Vagina (tissue), 2 donors: ENCODE measurements at regions not wholly inside any gene's neighbourhood (a gene's known extent, or its start where the extent isn't known, plus 50 kb on each side); places are given as distances from the start of the nearest gene placed in this dataset.

Experiments
- DNase-seq, 2 donors: peaks; one replicate each; pipeline ENCODE4 v3.0.0-alpha.2; 2017; ENCODE audit errors: extremely low spot score in 2 of 2
- H3K27ac ChIP-seq: fragments of 200-600 bp; sonication (generic); one replicate; pipeline ENCODE4 v1.5.1; 2019
- H3K27me3 ChIP-seq: fragments of 200-600 bp; sonication (generic); one replicate; pipeline ENCODE4 v1.5.1; 2019
- H3K36me3 ChIP-seq, 2 donors: fragments of 200-600 bp; sonication (generic); one replicate each; pipeline ENCODE4 v1.5.1; 2017 to 2019
- H3K4me1 ChIP-seq: fragments of 200-600 bp; sonication (generic); one replicate; pipeline ENCODE4 v1.5.1; 2019
- H3K4me3 ChIP-seq, 2 donors: fragments of 200-600 bp; sonication (generic); 1 replicate in 1 of 2; 2 replicates in 1 of 2; pipeline ENCODE4 v1.5.1; 2016 to 2019
- H3K9me3 ChIP-seq: fragments of 200-600 bp; sonication (generic); one replicate; pipeline ENCODE4 v1.5.1; 2019
- CTCF ChIP-seq, 3 experiments: fragments of 450-650 bp in 2 of 3; fragments of 200-600 bp in 1 of 3; sonication (generic) in 1 of 3; IDR thresholded peaks; one replicate each; pipeline ENCODE4 v1.5.1; 2017 to 2019; ENCODE audit warnings: antibody characterized with exemption in 3 of 3, mild to moderate bottlenecking in 2 of 3, moderate library complexity in 2 of 3
- POLR2A ChIP-seq, 2 donors: fragments of 450-650 bp; IDR thresholded peaks; one replicate each; pipeline ENCODE4 v1.6.1; 2017; ENCODE audit warnings: antibody characterized with exemption in 2 of 2, mild to moderate bottlenecking in 2 of 2, moderate library complexity in 2 of 2
- POLR2AphosphoS5 ChIP-seq, 2 donors: sonication (generic); formaldehyde crosslinking; IDR thresholded peaks; one replicate each; pipeline ENCODE4 v1.9.0; 2017; ENCODE audit warnings: antibody characterized with exemption in 2 of 2, mild to moderate bottlenecking in 2 of 2, low read depth in 1 of 2; ENCODE audit not compliant: insufficient read depth in 1 of 2
- intact Hi-C: fragments of 100-400 bp; cut with DNase I; formaldehyde crosslinking; loops from one replicate; pipeline ENCODE4 v1.15.1; 2023

- H3K4me3 ChIP-seq = no peak overlapping the region
- H3K36me3 ChIP-seq = no peaks in the 10 kb centered on the region
- no peaks in the 10 kb centered on the region for H3K4me1 ChIP-seq
- intact Hi-C loops = no loop called here
- no peaks in the 10 kb centered on the region for H3K9me3 ChIP-seq
- no peaks in the 10 kb centered on the region for H3K27me3 ChIP-seq
- H3K27ac ChIP-seq = no peak overlapping the region
- DNase-seq = no peak
- TF ChIP-seq POLR2AphosphoS5 (IDR thresholded peaks at IDR 0.05; ENCODE audit: insufficient read depth in 1 of 2, low read depth in 1 of 2) (no peak), POLR2A (IDR thresholded peaks at IDR 0.05) (no peak), CTCF (IDR thresholded peaks at IDR 0.05) (no peak)
Measured at GRCh38 chr2:81250270-81250669, 945.7 kb upstream of the LRRTM1 start.

GRCh38 chr2:81249152-81249551 lies 944.6 kb upstream of the LRRTM1 start:
- TF ChIP-seq POLR2AphosphoS5 (IDR thresholded peaks at IDR 0.05; ENCODE audit: insufficient read depth in 1 of 2, low read depth in 1 of 2) = no peak
- no peak for TF ChIP-seq POLR2A (IDR thresholded peaks at IDR 0.05)
- no peak for TF ChIP-seq CTCF (IDR thresholded peaks at IDR 0.05)
- no peak for DNase-seq
- Histone ChIP-seq H3K27me3 (no peaks in the 10 kb centered on the region), H3K4me3 (no peak overlapping the region), H3K9me3 (no peaks in the 10 kb centered on the region), H3K36me3 (no peaks in the 10 kb centered on the region), H3K27ac (no peak overlapping the region), H3K4me1 (no peaks in the 10 kb centered on the region)
- intact Hi-C loops = no loop called here

GRCh38 chr2:81247648-81248047 lies 943.1 kb upstream of the LRRTM1 start:
- no peaks in the 10 kb centered on the region for H3K9me3 ChIP-seq
- H3K27ac ChIP-seq = no peak overlapping the region
- TF ChIP-seq POLR2AphosphoS5 (IDR thresholded peaks at IDR 0.05; ENCODE audit: insufficient read depth in 1 of 2, low read depth in 1 of 2) = no peak
- TF ChIP-seq POLR2A (IDR thresholded peaks at IDR 0.05) = no peak
- TF ChIP-seq CTCF (IDR thresholded peaks at IDR 0.05) = no peak
- H3K4me1 ChIP-seq = no peaks in the 10 kb centered on the region
- intact Hi-C loops = no loop called here
- DNase-seq = no peak
- no peaks in the 10 kb centered on the region for H3K27me3 ChIP-seq
- H3K4me3 ChIP-seq = no peak overlapping the region
- H3K36me3 ChIP-seq = no peaks in the 10 kb centered on the region

GRCh38 chr2:81242501-81242900 lies 937.9 kb upstream of the LRRTM1 start:
- H3K27me3 ChIP-seq = no peaks in the 10 kb centered on the region
- H3K36me3 ChIP-seq = no peaks in the 10 kb centered on the region
- no peaks in the 10 kb centered on the region for H3K4me1 ChIP-seq
- intact Hi-C loops = no loop called here
- no peak overlapping the region for H3K27ac ChIP-seq
- TF ChIP-seq POLR2AphosphoS5 (IDR thresholded peaks at IDR 0.05; ENCODE audit: insufficient read depth in 1 of 2, low read depth in 1 of 2) (no peak), POLR2A (IDR thresholded peaks at IDR 0.05) (no peak), CTCF (IDR thresholded peaks at IDR 0.05) (no peak)
- no peak overlapping the region for H3K4me3 ChIP-seq
- no peak for DNase-seq
- H3K9me3 ChIP-seq = no peaks in the 10 kb centered on the region

- no peak for DNase-seq
- Histone ChIP-seq H3K36me3 (no peaks in the 10 kb centered on the region), H3K27ac (no peak overlapping the region), H3K27me3 (no peaks in the 10 kb centered on the region), H3K4me1 (no peaks in the 10 kb centered on the region), H3K9me3 (no peaks in the 10 kb centered on the region), H3K4me3 (no peak overlapping the region)
- TF ChIP-seq POLR2A (IDR thresholded peaks at IDR 0.05) (no peak), POLR2AphosphoS5 (IDR thresholded peaks at IDR 0.05; ENCODE audit: insufficient read depth in 1 of 2, low read depth in 1 of 2) (no peak), CTCF (IDR thresholded peaks at IDR 0.05) (no peak)
- intact Hi-C loops = no loop called here
Measured at GRCh38 chr2:81238462-81238861, 933.9 kb upstream of the LRRTM1 start.
